HEK293 (cell line): ENCODE measurements at regions not wholly inside any gene's neighbourhood (a gene's known extent, or its start where the extent isn't known, plus 50 kb on each side); places are given as distances from the start of the nearest gene placed in this dataset.
A peak's percentile ranks its signal among the peaks of the same experiment; 100 is the strongest.

ENCODE experiments used
- CTCF ChIA-PET: fragments of 350-600 bp; formaldehyde crosslinking; extraction: SDS; loops from one replicate; lab custom pipeline; 2021; ENCODE audit warnings: antibody characterized with exemption; lab: Yijun Ruan, JAX
- POLR2A ChIA-PET: fragments of 300-600 bp; formaldehyde crosslinking; extraction: SDS; loops from one replicate; lab custom pipeline; 2020; ENCODE audit warnings: antibody characterized with exemption, inconsistent platforms; lab: Yijun Ruan, JAX
- H3K27ac ChIP-seq: fragments of 200-500 bp; sonication (Bioruptor generic); 2 replicates; pipeline ENCODE4 v1.5.1; 2014; ENCODE audit warnings: low read depth, low read length, control low read depth, inconsistent platforms; ENCODE audit errors: extremely low read depth
- H3K36me3 ChIP-seq, 2 experiments: fragments of 200-500 bp in 1 of 2; sonication (Bioruptor generic) in 1 of 2; 1 replicate in 1 of 2; 2 replicates in 1 of 2; pipeline ENCODE4 v1.5.1; 2014 to 2017; ENCODE audit warnings: inconsistent platforms in 2 of 2, low read length in 2 of 2; ENCODE audit not compliant: control insufficient read depth in 2 of 2, insufficient read depth in 1 of 2
- H3K4me1 ChIP-seq: fragments of 200-500 bp; sonication (Bioruptor generic); 2 replicates; pipeline ENCODE4 v1.5.1; 2014; ENCODE audit warnings: mild to moderate bottlenecking, low read length, inconsistent platforms; ENCODE audit not compliant: control insufficient read depth, insufficient read depth
- H3K4me3 ChIP-seq: 2 replicates; pipeline ENCODE4 v1.5.1; 2011; ENCODE audit warnings: low read depth, mild to moderate bottlenecking, control low read depth, low read length, moderate library complexity
- H3K9me3 ChIP-seq: fragments of 200-500 bp; sonication (Bioruptor generic); 2 replicates; pipeline ENCODE4 v1.5.1; 2014; ENCODE audit warnings: low read depth, low read length, inconsistent platforms; ENCODE audit not compliant: control insufficient read depth, insufficient read depth
- AEBP2 ChIP-seq: fragments of 450-650 bp; formaldehyde crosslinking; IDR thresholded peaks from 2 replicates; pipeline ENCODE4 v1.5.1; 2016; ENCODE audit warnings: missing biosample characterization, missing genetic modification characterization, borderline replicate concordance
- OVOL3 ChIP-seq: fragments of 450-650 bp; formaldehyde crosslinking; IDR thresholded peaks from 2 replicates; pipeline ENCODE4 v1.5.1; 2016; ENCODE audit warnings: missing biosample characterization, missing genetic modification characterization
- PBX3 ChIP-seq: sonication (generic); formaldehyde crosslinking; IDR thresholded peaks from 2 replicates; pipeline ENCODE4 v1.8.1; 2022; ENCODE audit warnings: mild to moderate bottlenecking, moderate library complexity, missing genetic modification reagents
- SP3 ChIP-seq: fragments of 450-650 bp; formaldehyde crosslinking; IDR thresholded peaks from 2 replicates; pipeline ENCODE4 v1.5.1; 2016; ENCODE audit warnings: missing biosample characterization, missing genetic modification characterization
- TRIM28 ChIP-seq: IDR thresholded peaks from 2 replicates; pipeline ENCODE4 v1.6.1; 2011; ENCODE audit warnings: low read length, control low read depth, borderline replicate concordance
- ZFP41 ChIP-seq: fragments of 450-650 bp; formaldehyde crosslinking; IDR thresholded peaks from 2 replicates; pipeline ENCODE4 v1.5.1; 2016; ENCODE audit warnings: missing biosample characterization, missing genetic modification characterization, borderline replicate concordance
- ZNF148 ChIP-seq: fragments of 450-650 bp; formaldehyde crosslinking; IDR thresholded peaks from 2 replicates; pipeline ENCODE4 v1.5.0; 2017; ENCODE audit warnings: missing biosample characterization, missing genetic modification characterization, borderline replicate concordance
- ZNF157 ChIP-seq: fragments of 450-650 bp; formaldehyde crosslinking; IDR thresholded peaks from 2 replicates; pipeline ENCODE4 v1.5.1; 2016; ENCODE audit warnings: missing biosample characterization, missing genetic modification characterization
- ZNF169 ChIP-seq: fragments of 450-650 bp; formaldehyde crosslinking; IDR thresholded peaks from 2 replicates; pipeline ENCODE4 v1.5.1; 2016; ENCODE audit warnings: missing biosample characterization, missing genetic modification characterization
- ZNF175 ChIP-seq: fragments of 450-650 bp; formaldehyde crosslinking; IDR thresholded peaks from 2 replicates; pipeline ENCODE4 v1.5.1; 2016; ENCODE audit warnings: missing biosample characterization, missing genetic modification characterization
- ZNF214 ChIP-seq: fragments of 450-650 bp; formaldehyde crosslinking; IDR thresholded peaks from 2 replicates; pipeline ENCODE4 v1.5.1; 2017; ENCODE audit warnings: missing biosample characterization, mild to moderate bottlenecking, missing genetic modification characterization, borderline replicate concordance
- ZNF311 ChIP-seq: fragments of 450-650 bp; formaldehyde crosslinking; IDR thresholded peaks from 2 replicates; pipeline ENCODE4 v1.5.1; 2017; ENCODE audit warnings: missing biosample characterization, missing genetic modification characterization, borderline replicate concordance
- ZNF350 ChIP-seq: fragments of 450-650 bp; formaldehyde crosslinking; IDR thresholded peaks from 2 replicates; pipeline ENCODE4 v1.5.0; 2017; ENCODE audit warnings: missing biosample characterization, mild to moderate bottlenecking, missing genetic modification characterization
- ZNF366 ChIP-seq: fragments of 450-650 bp; formaldehyde crosslinking; conservative IDR thresholded peaks from 2 replicates; pipeline ENCODE4 v1.5.1; 2016; ENCODE audit warnings: missing biosample characterization, missing genetic modification characterization
- ZNF423 ChIP-seq: fragments of 450-650 bp; formaldehyde crosslinking; IDR thresholded peaks from 2 replicates; pipeline ENCODE4 v1.5.1; 2016; ENCODE audit warnings: missing biosample characterization, missing genetic modification characterization
- ZNF449 ChIP-seq: fragments of 450-650 bp; formaldehyde crosslinking; IDR thresholded peaks from 2 replicates; pipeline ENCODE4 v1.5.1; 2017; ENCODE audit warnings: missing biosample characterization, mild to moderate bottlenecking, missing genetic modification characterization, moderate library complexity
- ZNF544 ChIP-seq: fragments of 450-650 bp; formaldehyde crosslinking; IDR thresholded peaks from 2 replicates; pipeline ENCODE4 v1.5.0; 2017; ENCODE audit warnings: missing biosample characterization, missing genetic modification characterization
- ZNF548 ChIP-seq: fragments of 450-650 bp; formaldehyde crosslinking; IDR thresholded peaks from 2 replicates; pipeline ENCODE4 v1.5.1; 2016; ENCODE audit warnings: missing biosample characterization, missing genetic modification characterization
- ZNF549 ChIP-seq: fragments of 450-650 bp; IDR thresholded peaks from 2 replicates; pipeline ENCODE4 v1.5.1; 2018; ENCODE audit warnings: missing biosample characterization, missing genetic modification characterization, mild to moderate bottlenecking, inconsistent platforms, moderate library complexity
- ZNF571 ChIP-seq: fragments of 450-650 bp; formaldehyde crosslinking; IDR thresholded peaks from 2 replicates; pipeline ENCODE4 v1.5.0; 2017; ENCODE audit warnings: missing biosample characterization, missing genetic modification characterization
- ZNF624 ChIP-seq: fragments of 450-650 bp; formaldehyde crosslinking; IDR thresholded peaks from 2 replicates; pipeline ENCODE4 v1.5.1; 2017; ENCODE audit warnings: missing biosample characterization, missing genetic modification characterization
- ZNF626 ChIP-seq: fragments of 450-650 bp; sonication (Bioruptor Pico); formaldehyde crosslinking; IDR thresholded peaks from 2 replicates; pipeline ENCODE4 v1.5.1; 2018; ENCODE audit warnings: missing biosample characterization, missing genetic modification characterization, inconsistent platforms
- ZNF660 ChIP-seq: fragments of 450-650 bp; IDR thresholded peaks from 2 replicates; pipeline ENCODE4 v1.5.1; 2018; ENCODE audit warnings: missing biosample characterization, mild to moderate bottlenecking, missing genetic modification characterization

GRCh38 chr4:38243388-38244053 lies 283.3 kb downstream of the PTTG2 start (continued):
- TF ChIP-seq AEBP2 (tag by site-specific recombination): no peak
- TF ChIP-seq TRIM28: peak; percentile 49; the same call in 1 of the 2 replicates
- TF ChIP-seq ZNF311 (tag by site-specific recombination): no peak
- TF ChIP-seq ZNF660: no peak
- no peak for TF ChIP-seq ZNF423 (tag by site-specific recombination)
- TF ChIP-seq ZNF626: no peak
- TF ChIP-seq ZNF449: no peak
- peak; percentile 47; the same call in 1 of the 2 replicates for TF ChIP-seq ZNF571 (tag by site-specific recombination)
- no peak for TF ChIP-seq ZNF624 (tag by site-specific recombination)
- TF ChIP-seq ZNF544 (tag by site-specific recombination): no peak
- TF ChIP-seq ZFP41 (tag by site-specific recombination): no peak
- TF ChIP-seq SP3: no peak
- TF ChIP-seq ZNF169 (tag by site-specific recombination): no peak
- peak; percentile 69; the same call in 1 of the 2 replicates for TF ChIP-seq ZNF148 (tag by site-specific recombination)
- no peak for TF ChIP-seq ZNF549 (tag by site-specific recombination)
- TF ChIP-seq PBX3 (CRISPR knock-in tag): no peak
- no peak for TF ChIP-seq OVOL3
- TF ChIP-seq ZNF175 (tag by site-specific recombination): no peak

- Histone ChIP-seq H3K36me3 (no peaks in the 10 kb centered on the region), H3K9me3 (no peaks in the 10 kb centered on the region), H3K4me1 (no peaks in the 10 kb centered on the region), H3K4me3 (no peak overlapping the region), H3K27ac (no peak overlapping the region)
- POLR2A ChIA-PET: no interaction called here
- TF ChIP-seq ZNF548 (tag by site-specific recombination) (no peak), ZNF350 (tag by site-specific recombination) (no peak), ZNF366 (tag by site-specific recombination) (peak; percentile 70), ZNF214 (no peak), ZNF157 (tag by site-specific recombination) (no peak)
- CTCF ChIA-PET: no interaction called here
These were observed 294.6 kb downstream of the PTTG2 start for GRCh38 chr4:38254825-38255224.
